Esophagus mucosa (tissue), 1 donor: ENCODE measurements at regions not wholly inside any gene's neighbourhood (a gene's known extent, or its start where the extent isn't known, plus 50 kb on each side); places are given as distances from the start of the nearest gene placed in this dataset.
"Not testable (repeated sequence)": the region's sequence is repeated elsewhere in the genome, so short reads cannot be mapped to it uniquely, and the experiment has no call there.

ENCODE experiments used
- ATAC-seq: fragments of 200-7000 bp; cut with Tn5 transposase; one replicate; pipeline ENCODE4 v1.9.1; 2020
- donor health status: DM: yes; HTN: yes; CAD: no.

DNA sequence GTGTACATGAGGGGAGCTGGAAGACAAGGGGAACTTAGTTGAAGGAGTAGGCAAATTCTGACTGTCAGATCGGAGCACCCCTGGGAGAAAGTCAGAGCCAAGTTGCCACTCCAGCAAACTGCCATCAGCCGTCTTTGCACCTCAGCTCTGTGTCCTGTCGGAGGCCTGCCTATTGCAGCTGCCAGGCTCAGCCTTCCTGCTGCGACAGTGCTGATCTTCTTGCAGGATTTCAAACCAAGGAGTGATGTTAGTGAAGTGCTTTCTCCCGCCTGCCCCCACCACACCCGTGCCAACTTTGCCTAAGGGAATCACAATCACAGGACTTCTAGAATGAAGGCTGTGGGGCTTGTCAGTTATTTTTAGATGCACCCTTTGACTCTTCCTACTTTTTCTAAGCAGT, 185.3 kb downstream of the KIT start:
- ATAC-seq = no peak

DNA sequence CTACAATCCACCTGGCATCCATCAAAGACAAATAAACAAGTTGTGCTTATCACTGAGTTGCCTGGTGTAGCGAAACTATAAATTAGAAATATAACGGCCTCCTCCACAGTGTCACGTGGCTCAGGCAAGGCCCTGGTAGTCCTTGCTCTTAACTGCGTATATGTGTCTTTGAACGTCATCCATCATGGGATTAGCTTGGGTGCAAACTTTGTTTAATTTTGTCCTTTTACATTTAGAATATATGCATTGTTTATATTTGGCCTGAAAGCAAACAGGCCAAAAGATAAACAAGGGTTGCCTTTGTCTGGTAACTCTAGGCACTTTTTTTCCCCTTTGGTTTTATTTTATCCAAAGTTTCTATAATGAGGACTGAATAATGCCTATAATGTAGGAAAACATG, 184.9 kb downstream of the KIT start:
- no peak for ATAC-seq

DNA sequence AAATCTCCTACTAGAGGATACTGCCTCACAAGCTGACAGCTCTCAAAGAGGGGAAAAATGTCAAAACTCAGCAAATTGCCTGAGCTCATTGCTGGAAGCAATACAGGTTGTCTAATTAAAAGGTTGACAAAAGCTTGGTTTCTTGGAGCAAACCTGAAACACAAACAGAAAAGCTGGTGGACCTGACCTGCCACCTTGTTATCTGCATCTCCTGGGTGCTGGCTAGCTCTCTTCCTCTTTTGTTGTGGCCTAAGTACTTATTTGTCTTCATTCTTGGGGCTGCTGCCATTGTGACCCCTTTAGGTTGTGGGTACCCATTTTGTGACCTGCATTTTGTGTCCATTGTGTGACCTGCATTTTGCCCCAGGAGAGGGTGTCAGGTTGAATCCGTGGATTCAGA, 184.5 kb downstream of the KIT start:
- ATAC-seq = no peak

DNA sequence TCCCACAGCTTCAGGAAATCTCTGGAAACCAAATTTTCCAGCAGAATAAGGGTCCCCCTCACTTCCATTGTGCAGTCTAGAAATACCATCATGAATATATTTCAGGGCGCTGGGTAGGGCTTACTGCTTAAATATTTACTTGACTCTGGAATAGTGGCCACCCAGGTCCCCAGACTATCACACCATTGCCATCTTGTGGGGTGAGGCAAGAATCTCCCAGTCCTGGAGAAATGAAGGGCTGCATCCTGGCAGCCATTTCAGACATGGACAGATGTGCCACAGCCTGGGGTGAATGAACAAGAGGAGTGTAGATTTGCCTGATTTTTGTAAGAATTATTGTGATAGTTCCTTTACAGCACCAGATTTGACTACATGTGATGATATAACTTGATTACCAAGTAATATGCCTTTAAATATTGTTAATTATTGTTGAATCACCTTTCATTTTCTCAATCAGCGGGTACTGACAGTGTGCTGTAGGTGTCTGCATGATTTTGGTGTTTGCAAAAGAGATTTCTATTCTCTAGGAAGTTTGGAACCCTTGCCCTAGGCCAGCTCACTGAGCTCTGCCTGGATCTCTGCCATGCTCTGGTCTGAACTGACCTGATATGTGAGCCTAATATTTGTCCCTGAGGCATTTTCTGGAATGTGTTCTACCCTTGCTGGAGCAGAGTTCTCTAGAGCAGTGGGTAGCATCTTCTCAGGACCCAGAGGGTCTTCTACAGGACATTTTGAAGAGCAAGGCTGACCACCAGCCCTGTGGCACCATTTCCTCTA, 183.4 kb downstream of the KIT start:
- peak; percentile 38 for ATAC-seq

DNA sequence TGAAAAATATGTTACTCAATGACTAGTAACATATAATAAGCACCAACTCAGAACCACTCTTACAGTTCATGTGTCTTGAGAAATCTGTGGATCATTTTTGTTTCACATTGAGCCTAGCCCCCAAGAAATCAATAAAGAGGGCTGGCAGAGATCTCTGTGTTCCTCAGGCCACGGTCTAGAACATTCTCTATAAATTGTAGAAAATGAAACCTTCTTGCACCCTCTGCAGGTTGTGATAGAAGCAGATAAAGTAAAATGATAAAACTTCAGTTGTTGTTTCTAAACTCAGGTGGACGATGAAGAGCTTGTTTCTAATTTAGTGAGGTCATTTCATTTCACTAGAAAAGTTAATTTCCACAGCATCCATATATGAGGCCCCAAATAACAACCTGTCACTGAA, 182.7 kb downstream of the KIT start:
- ATAC-seq = no peak

DNA sequence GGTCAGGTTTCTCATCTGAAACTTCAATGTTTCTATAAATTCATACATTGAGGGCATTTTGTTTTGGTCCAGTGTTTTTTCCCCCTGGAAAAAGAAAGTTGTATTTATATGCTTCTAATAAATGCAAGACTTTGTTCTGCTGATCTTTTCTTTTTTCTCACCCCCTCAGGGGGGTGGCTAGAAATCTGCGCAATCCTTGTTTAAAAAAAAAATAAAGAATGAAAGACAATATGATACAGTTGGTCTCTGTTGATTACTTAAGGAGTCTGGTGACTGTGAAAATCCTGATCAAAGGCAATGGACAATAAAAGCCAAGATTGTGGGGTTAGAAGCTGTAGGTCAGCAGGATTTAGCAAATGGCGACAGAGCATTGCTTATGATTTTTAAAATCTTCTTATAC, 180.5 kb downstream of the KIT start:
- ATAC-seq = no peak

DNA sequence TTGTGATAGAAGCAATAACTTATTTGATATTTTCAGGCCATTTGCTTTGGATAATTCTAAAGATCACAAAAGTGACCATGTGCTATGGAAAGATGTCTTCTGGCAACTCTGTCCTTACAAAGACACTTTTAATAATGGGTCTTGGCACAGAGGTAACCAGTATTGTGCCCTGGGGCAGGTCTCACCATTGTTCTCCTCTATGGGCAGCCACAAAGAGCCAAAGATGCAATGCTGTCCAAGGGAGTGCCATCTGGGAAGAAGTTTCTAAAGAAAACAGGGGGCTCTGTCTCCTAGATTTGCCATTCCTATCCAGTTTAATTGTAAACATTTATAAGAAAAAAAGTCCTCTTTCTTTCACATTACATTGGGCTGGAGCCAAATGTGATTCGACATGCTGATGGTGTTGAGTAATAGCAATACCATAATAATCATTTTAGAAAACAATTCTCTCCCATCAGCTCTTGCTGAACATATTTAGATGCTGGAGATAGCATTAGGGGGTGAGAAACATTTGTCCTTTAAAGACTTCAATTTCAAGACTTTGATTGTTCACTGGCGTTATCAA, 179.9 kb downstream of the KIT start:
- no peak for ATAC-seq

DNA sequence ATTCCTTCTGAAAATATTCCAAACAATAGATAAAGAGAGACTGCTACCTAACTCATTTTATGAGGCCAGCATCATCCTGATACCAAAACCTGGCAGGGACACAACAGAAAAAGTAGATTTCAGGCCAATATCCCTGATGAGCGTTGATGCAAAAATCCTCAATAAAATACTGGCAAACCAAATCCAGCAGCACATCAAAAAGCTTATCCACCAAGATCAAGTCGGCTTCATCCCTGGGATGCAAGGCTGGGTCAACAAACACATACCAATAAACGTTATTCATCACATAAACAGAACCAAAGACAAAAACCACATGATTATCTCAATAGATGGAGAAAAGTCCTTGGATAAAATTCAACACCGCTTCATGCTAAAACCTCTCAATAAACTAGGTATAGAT, 170.6 kb downstream of the KIT start:
- not testable (repeated sequence) for ATAC-seq

DNA sequence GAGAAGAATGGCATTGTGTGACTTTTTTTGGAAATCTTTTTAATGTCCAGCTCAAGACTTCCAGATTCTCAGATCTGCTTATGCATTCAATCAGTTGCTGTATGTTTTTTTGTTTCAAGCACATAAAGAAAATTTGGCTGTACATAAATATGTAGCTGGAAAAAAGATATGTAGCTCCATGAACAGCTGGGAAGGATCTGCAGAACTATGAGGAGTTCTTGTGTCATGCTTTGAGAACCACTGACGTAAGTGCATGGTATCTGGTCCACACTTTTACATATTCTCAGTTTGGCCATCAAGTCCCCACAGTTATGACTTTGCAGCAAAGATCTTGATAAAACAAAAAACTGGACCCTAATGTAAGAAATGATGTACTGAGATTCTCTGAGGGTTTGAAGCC, 165.9 kb downstream of the KIT start:
- ATAC-seq = no peak

DNA sequence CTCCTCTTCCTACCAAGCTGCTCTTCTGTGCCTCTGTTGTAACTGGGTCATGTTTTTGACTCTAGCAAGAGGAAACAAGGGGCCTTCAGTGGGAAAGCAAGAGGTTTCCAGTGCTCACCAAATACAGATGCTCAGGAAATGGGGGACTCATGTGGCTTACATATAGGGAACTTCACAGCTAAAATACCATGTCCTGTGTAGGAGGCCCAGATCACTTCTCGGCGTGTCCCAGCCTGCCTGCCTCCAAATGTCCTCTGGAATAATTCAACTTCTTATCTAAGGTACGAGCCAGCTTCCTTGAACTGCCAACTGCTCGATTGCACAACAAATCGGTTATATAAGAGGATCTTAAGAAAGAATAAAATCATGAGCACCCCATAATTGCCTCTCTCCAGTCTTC, 161.3 kb downstream of the KIT start:
- no peak for ATAC-seq

DNA sequence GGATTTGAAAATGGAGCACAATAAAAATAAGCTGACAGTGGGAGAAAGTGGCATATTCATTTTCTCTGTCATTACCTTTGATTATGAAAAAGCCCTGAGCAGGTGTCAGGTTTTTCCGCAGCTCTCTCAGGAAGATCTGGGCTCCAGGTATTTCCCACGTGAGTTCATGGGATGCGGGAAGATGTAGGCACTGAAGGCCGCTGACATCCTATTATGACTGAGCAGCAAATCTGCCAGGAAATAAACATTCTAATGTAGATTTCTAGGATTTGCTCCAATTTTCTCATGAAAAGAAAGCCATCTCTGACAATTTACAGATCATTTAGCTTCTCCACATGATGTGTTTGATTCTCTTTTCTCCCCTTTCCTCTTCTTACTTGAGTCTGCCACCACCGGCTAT, 160.7 kb downstream of the KIT start:
- no peak for ATAC-seq

DNA sequence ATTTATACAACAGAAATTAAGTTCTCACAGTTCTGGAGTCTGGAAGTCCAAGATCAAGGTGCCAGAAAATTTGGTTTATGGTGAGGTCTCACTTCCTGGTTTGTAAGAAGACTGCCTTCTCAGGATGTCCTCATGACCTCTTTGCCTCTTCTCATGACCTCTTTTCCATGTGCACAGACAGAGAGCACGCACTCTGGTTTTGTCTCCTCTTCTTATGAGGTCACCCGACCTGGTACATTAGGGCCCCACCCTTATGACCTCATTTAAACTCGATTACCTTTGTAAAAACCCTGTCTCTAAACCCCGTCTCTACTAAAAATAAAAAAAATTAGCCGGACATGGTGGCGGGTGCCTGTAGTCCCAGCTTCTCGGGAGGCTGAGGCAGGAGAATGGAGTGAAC, 155.9 kb downstream of the KIT start:
- ATAC-seq = peak; percentile 52

DNA sequence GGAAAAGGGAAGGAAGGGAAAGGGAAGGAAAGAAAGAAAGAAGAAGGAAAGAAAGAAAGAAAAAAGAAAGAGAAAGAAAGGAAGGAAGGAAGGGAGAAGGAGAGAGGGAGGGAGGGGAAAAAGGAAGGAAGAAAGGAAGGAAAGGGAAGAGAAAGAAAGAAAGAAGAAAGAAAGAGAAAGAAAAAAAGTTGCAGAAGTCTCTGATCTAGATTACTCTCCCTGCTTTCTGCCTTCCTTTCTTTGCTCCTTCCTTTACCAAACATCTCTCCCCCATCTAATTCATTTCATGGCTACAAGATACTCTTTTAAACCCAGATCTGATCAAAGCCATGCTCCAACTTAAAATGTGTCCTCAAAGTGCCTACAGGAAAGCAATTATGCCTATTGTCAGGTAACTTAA, 148.6 kb downstream of the KIT start:
- no peak for ATAC-seq

DNA sequence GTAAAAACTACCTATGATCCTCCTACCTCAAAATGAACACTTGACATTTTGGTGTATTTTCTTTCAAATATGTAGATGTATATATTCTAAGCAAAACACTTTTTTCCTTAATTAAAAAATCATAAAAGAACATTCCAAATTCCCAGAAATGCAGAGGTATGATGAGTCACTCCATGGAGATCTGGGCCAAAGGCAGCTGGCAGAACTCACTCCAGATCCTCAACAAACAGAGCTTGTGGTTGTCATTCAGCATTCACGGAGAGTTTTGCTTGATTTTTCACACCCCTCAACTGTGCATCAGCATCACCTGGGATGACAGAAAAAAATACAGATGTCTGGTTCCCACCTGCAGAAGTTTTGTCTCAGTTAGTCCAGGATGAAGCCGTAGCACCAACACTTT, 144.6 kb downstream of the KIT start:
- ATAC-seq = no peak

DNA sequence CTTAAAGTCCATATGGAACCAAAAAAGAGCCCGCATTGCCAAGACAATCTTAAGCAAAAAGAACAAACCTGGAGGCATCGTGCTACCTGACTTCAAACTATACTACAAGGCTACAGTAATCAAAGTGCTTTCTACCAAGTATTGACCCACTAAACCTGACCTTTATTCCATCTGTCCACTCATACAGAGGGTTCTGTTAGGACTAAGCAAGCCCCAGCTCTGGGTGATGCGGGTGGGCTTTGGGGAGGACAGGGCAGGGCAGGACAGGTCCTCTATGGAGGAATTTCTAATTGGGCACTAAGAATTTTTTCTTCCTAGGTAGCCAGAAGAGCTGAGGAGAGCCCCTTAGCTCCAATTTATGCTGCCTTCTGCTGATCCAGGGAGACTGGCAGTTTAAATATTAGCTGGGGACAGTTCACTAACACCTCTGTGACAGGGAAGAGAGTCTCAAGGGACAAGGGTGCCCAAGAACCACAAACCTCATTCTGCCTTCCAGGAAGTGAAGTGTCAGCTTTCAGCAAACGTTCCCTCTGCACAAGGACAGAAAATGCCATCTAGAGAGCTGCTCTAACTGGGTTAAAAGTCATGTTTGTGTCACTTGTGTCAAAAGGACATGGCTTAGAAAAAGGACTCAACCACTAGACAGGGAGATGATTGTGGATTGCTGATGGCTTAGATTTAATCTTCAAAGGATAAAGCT, 143.2 kb downstream of the KIT start:
- ATAC-seq = no peak

DNA sequence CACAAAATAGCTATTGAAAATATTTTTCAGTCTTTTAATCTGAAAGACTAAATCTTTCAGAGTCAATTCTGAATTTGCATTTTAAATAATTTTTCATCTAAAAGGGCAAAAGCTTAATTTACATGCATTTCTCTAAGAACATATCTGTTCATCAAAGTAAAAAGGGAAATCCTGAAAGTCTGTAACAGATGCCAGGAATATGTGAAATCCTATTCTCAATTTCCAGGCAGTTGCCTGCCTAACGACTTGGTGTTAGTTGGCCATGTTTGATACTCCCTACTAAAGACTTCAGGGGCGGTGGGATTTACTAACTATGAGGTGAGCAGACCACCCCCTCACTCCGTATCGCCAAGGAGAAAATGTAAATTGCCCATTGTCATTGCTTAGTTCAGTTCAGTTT, 136.8 kb downstream of the KIT start:
- ATAC-seq = no peak

DNA sequence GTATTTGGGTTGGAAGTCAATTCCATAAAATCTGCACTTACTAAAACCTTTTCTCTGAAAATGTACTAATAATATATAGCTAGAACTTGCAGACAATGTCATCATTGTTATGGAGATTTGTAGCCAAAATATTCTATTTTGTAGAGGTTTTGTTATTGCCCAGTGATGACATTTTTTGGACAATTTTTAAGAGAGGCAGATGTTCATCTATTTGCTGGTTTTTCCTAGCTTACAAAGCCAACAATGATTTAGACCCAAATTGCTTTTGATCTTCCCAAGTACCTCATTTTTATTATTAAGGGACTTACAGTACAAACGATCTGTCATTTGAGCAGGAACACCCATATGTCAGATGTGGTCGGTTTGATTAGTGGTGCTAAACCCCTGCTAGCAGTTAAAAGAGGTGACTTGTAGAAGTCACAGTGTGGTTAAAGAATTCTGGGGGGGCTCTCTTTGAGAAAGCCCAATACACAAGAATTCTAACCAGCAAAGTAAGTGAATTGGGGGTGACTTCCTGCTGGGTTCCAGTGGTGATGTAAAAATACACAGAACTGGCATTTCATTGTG, 136.2 kb downstream of the KIT start:
- no peak for ATAC-seq
